ENCODE measurements at regions not wholly inside any gene's neighbourhood (a gene's known extent, or its start where the extent isn't known, plus 50 kb on each side); places are given as distances from the start of the nearest gene placed in this dataset.

GRCh38 chr6:47380251-47380650 lies 70.5 kb upstream of the TNFRSF21 start (continued):
- TF ChIP-seq PHF21A (CRISPR knock-in tag; IDR thresholded peaks at IDR 0.05), result no peak
- no peak for TF ChIP-seq FOXC1 (CRISPR knock-in tag; IDR thresholded peaks at IDR 0.05; ENCODE audit: borderline replicate concordance)
- no peak for TF ChIP-seq ZBTB39 (CRISPR knock-in tag; IDR thresholded peaks at IDR 0.05)
- no peak for TF ChIP-seq ARHGAP35 (CRISPR knock-in tag; IDR thresholded peaks at IDR 0.05; ENCODE audit: borderline replicate concordance)
- TF ChIP-seq HNRNPLL (IDR thresholded peaks at IDR 0.05; ENCODE audit: low read depth, low read length, poor library complexity, severe bottlenecking), result no peak
- no peak for TF ChIP-seq CEBPZ (IDR thresholded peaks at IDR 0.05; ENCODE audit: low read length)
- TF ChIP-seq ZNF737 (CRISPR knock-in tag; IDR thresholded peaks at IDR 0.05; ENCODE audit: borderline replicate concordance), result no peak
- no peak for TF ChIP-seq ZNF780A (CRISPR knock-in tag; IDR thresholded peaks at IDR 0.05)

GRCh38 chr6:47381036-47381435 lies 71.3 kb upstream of the TNFRSF21 start:
- no peak overlapping the region for H3K9ac ChIP-seq (ENCODE audit: insufficient read depth, low read depth, low read length)
- in situ Hi-C loops (cut with HindIII; ENCODE audit: extremely low pct_ligation_motif_present, low pct_unique_long_range_greater_than_20kb), result no loop called here
- no peaks in the 10 kb centered on the region for H3K9me3 ChIP-seq (ENCODE audit: low read length)
- no peaks in the 10 kb centered on the region for H3K4me1 ChIP-seq (ENCODE audit: insufficient read depth, low read length)
- FAIRE-seq (no peak), ATAC-seq (no peak), DNase-seq (ENCODE audit: low spot score) (no peak)
- H3K4me2 ChIP-seq (ENCODE audit: low read depth, low read length), result no peak overlapping the region
- H3K27me3 ChIP-seq (ENCODE audit: control insufficient read depth in 1 of 2, insufficient read depth in 2 of 2, low read length in 2 of 2), result peaks cover 0 to 24% of the 10 kb centered on the region in 2 experiments; a peak in 2 of 5 replicates
- H2AFZ ChIP-seq (ENCODE audit: low read length), result no peak overlapping the region
- H3K27ac ChIP-seq (ENCODE audit: extremely low read length, insufficient read depth, low read length), result no peak overlapping the region
- H3K79me2 ChIP-seq (ENCODE audit: insufficient read depth, low read length), result no peaks in the 10 kb centered on the region
- H4K20me1 ChIP-seq (ENCODE audit: insufficient read depth, low read length), result no peaks in the 10 kb centered on the region
- CTCF ChIA-PET (ENCODE audit: low intra/inter-chr PET ratio, low total read pairs), result no interaction called here
- POLR2A ChIA-PET, result no interaction called here
- intact Hi-C loops (cut with micrococcal nuclease; ENCODE audit: unreplicated experiment), result no loop called here
- no peak overlapping the region for H3K4me3 ChIP-seq (replicated peaks in 1 of 3; ENCODE audit: insufficient read depth in 1 of 3, low read depth in 2 of 3, low read length in 3 of 3)
- H3K36me3 ChIP-seq (replicated peaks in 1 of 2; ENCODE audit: control insufficient read depth in 1 of 2, insufficient read depth in 2 of 2, low read length in 2 of 2), result no peaks in the 10 kb centered on the region
- 77% methylated on average over 2 of the region's 2 CpGs for WGBS (ENCODE audit: low lambda C conversion rate)
- no TSS peak for BruUV-seq (replicated peaks)
- TF ChIP-seq MAF1 (CRISPR knock-in tag; IDR thresholded peaks at IDR 0.05; ENCODE audit: borderline replicate concordance) (no peak), ZIK1 (CRISPR knock-in tag; IDR thresholded peaks at IDR 0.05; ENCODE audit: borderline replicate concordance, low read depth) (no peak), PHF8 (CRISPR knock-in tag; IDR thresholded peaks at IDR 0.05) (no peak), KDM5B (CRISPR knock-in tag; IDR thresholded peaks at IDR 0.05; ENCODE audit: borderline replicate concordance) (no peak), KLF6 (CRISPR knock-in tag; IDR thresholded peaks at IDR 0.05) (no peak), KAT2B (IDR thresholded peaks at IDR 0.05; ENCODE audit: borderline replicate concordance, low read depth, low read length) (no peak), HNRNPUL1 (IDR thresholded peaks at IDR 0.05; ENCODE audit: low read depth, low read length) (no peak), TRIM24 (CRISPR knock-in tag; IDR thresholded peaks at IDR 0.05) (no peak), IRF9 (CRISPR knock-in tag; IDR thresholded peaks at IDR 0.05; ENCODE audit: borderline replicate concordance) (no peak), ASH2L (IDR thresholded peaks at IDR 0.05; ENCODE audit: insufficient read length, low read depth, low read length) (no peak), ZNF34 (CRISPR knock-in tag; IDR thresholded peaks at IDR 0.05; ENCODE audit: borderline replicate concordance) (no peak)

All from HepG2 (cell line).